ENCODE measurements at regions not wholly inside any gene's neighbourhood (a gene's known extent, or its start where the extent isn't known, plus 50 kb on each side); places are given as distances from the start of the nearest gene placed in this dataset.
"Not testable (repeated sequence)": the region's sequence is repeated elsewhere in the genome, so short reads cannot be mapped to it uniquely, and the experiment has no call there.

DNA sequence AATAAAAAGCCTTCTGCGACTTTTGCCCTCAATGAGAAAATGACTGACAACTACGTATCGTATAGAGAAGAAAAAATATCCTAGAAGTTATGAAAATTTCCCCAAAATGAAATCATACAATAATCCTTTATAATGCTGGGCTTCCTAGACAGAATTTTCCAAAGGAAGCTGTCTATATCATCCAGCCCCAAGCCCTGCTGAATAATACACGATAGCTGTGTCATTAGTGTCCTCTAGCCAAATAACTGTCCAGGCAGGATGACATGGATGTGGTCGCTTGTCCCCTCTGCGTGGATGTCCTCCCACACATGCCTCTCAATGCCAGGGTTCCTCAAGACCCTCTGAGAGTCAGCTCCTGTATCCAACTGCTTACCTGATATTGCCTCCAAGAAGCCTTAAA lies 61.7 kb upstream of the ECHDC3 start:
- Mint-ChIP-seq H3K4me3 (ENCODE audit: low read depth) (no peak overlapping the region), H3K9me3 (no peaks in the 10 kb centered on the region), H3K36me3 (ENCODE audit: low read depth) (no peaks in the 10 kb centered on the region), H3K27me3 (ENCODE audit: low read depth) (peaks cover 45% of the 10 kb centered on the region), H3K4me1 (ENCODE audit: low read depth) (peaks cover 19% of the 10 kb centered on the region), H3K27ac (no peak overlapping the region)
- intact Hi-C loops (cut with micrococcal nuclease), result loop anchor here (10.0 kb wide), 1 partner anchor 166 kb away; no protein-coding TSS in a partner anchor
- DNase-seq (ENCODE audit: low spot score), result no peak

DNA sequence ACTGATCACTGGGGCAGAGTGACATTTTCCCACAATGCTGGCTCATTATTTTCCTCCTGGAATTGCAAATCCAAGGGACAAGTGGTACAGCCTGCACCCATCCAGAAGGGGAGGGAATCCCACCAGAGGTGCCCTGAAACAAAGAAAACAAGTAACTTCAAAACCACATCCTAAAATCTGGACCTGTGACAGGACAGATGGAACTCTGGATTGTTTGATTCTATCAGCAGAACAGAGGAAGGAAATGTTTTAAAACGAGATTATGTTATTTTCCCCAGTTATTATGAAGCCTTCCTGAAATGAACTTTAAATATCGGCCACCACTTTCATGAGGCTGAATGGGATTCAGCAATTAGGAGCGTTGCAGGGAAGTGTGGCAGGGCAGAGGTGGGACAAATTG lies 62.2 kb upstream of the ECHDC3 start:
- no peaks in the 10 kb centered on the region for H3K36me3 Mint-ChIP-seq (ENCODE audit: low read depth)
- H3K27ac Mint-ChIP-seq, result no peak overlapping the region
- intact Hi-C loops (cut with micrococcal nuclease), result loop anchor here (10.0 kb wide), 1 partner anchor 165 kb away; no protein-coding TSS in a partner anchor
- H3K9me3 Mint-ChIP-seq, result no peaks in the 10 kb centered on the region
- H3K4me3 Mint-ChIP-seq (ENCODE audit: low read depth), result no peak overlapping the region
- DNase-seq (ENCODE audit: low spot score), result no peak
- H3K27me3 Mint-ChIP-seq (ENCODE audit: low read depth), result peaks cover 48% of the 10 kb centered on the region
- peaks cover 14% of the 10 kb centered on the region for H3K4me1 Mint-ChIP-seq (ENCODE audit: low read depth)

DNA sequence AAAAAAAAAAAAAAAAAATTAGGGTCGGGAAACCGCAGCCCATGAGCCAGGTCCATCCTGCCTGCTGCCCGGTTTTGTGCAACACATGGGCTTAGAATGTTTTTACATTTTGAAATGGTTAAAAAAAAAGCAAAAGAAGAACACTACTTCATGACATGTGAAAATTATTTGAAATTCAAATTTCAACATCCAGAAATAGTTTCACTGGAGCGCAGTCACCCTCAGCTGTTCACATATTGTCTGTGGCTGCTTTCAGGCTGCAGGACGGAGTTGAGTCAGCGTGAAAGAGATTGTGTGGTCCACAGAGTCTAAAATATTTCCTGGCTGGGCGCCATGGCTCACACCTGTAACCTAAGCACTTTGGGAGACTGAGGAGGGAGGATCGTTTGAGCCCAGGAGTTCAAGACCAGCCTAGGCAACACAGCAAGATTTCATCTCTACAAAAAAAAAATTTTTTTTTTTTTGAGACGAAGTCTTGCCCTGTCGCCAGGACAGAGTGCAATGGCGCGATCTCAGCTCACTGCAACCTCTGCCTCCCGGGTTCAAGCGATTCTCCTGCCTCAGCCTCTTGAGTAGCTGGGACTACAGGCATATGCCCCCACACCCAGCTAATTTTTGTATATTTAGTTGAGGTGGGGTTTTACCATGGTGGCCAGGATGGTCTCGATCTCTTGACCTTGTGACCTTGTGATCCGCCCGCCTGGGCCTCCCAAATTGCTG lies 63.9 kb upstream of the ECHDC3 start:
- no peak for DNase-seq (ENCODE audit: low spot score)
- peaks cover 48% of the 10 kb centered on the region for H3K27me3 Mint-ChIP-seq (ENCODE audit: low read depth)

DNA sequence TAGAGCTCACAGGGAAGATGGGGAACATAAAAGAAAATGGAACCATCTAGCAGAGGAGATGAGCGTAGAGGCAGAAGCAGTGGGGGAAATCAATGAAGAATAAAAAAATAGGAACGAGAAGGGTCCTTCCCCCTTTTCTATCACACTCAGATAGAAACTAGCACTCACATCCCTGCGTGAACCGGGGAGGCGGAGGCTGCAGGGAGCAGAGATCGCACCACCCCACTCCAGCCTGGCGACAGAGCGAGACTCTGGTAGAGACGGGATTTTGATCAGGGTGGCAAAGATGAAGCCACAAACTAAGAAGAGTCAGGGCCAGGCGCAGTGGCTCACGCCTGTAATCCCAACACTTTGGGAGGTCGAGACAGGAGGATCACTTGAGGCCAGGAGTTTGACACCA lies 64.7 kb upstream of the ECHDC3 start:
- H3K27me3 Mint-ChIP-seq (ENCODE audit: low read depth), result peaks cover 45% of the 10 kb centered on the region
- H3K36me3 Mint-ChIP-seq (ENCODE audit: low read depth), result no peaks in the 10 kb centered on the region
- no peak for DNase-seq (ENCODE audit: low spot score)
- no peaks in the 10 kb centered on the region for H3K4me1 Mint-ChIP-seq (ENCODE audit: low read depth)
- H3K4me3 Mint-ChIP-seq (ENCODE audit: low read depth), result no peak overlapping the region
- no peak overlapping the region for H3K27ac Mint-ChIP-seq
- intact Hi-C loops (cut with micrococcal nuclease), result no loop called here
- no peaks in the 10 kb centered on the region for H3K9me3 Mint-ChIP-seq

More for the DNA sequence above, 63.9 kb upstream of the ECHDC3 start:
- intact Hi-C loops (cut with micrococcal nuclease), result no loop called here
- Mint-ChIP-seq H3K4me1 (ENCODE audit: low read depth) (no peaks in the 10 kb centered on the region), H3K27ac (no peak overlapping the region), H3K4me3 (ENCODE audit: low read depth) (no peak overlapping the region), H3K36me3 (ENCODE audit: low read depth) (no peaks in the 10 kb centered on the region), H3K9me3 (no peaks in the 10 kb centered on the region)

DNA sequence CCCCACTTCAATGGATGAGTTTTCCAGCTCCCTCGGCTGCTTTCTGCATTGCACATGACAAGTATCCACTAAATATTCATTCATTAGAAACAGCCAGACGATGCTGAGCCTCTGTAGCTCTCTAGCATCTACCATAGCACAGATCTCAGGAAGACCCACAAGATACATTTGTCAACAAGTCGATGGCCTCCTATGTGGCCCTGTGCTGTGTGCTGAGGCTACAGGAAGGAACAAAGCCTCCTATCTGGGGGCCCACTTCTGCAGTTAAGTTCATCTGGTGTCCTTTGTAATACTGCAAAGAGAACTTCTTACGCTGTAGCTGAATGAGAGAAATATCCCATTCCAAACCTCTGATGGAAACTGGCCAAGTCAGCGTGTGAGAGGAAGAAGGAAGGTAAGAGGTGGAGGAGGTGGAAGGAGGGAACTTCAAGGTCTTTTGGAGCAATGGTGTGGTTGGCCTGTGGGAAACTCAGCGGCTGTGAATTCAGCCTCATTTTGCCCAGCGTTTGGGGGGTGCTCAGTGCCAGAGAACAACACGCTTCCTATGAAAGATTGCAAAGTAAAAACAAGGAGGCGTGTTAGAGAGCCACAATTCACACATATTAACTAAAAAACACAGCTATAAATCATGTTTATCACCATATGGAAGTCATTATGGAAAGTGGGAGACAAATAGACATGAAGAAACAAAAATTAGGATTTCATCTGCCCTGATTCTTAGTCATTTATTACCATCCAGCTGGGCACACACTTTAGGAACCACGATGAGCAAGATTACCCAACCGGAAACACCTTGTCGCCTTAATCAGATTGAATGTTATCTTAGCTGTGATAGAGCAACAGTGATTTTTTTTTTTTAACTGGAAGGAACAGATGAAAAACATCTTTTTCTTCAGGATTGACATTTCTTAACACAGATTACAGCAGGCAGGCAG lies 62.2 kb upstream of the USP6NL start:
- no peak overlapping the region for H3K27ac Mint-ChIP-seq
- no peak for DNase-seq (ENCODE audit: low spot score)
- intact Hi-C loops (cut with micrococcal nuclease), result no loop called here

DNA sequence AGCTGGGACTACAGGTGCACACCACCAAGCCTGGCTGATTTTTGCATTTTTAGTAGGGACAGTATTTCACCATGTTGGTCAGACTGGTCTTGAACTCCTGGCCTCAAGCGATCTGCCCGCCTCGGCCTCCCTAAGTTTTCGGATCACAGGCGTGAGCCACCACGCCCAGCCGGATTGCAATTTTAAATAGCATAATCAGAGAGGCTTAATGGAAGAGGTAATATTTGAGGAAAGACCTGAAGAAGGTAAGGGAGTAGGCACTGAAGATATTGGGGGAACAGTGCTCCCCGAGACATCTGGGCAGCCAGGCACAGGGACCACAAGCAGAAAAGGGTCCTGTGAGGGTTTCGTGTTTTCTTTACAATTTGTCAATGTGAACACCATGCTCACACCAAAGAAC lies 61.4 kb upstream of the USP6NL start:
- no peak for DNase-seq (ENCODE audit: low spot score)
- intact Hi-C loops (cut with micrococcal nuclease), result no loop called here
- H3K27me3 Mint-ChIP-seq (ENCODE audit: low read depth), result peaks cover 37% of the 10 kb centered on the region
- H3K4me1 Mint-ChIP-seq (ENCODE audit: low read depth), result peaks cover 2% of the 10 kb centered on the region
- H3K36me3 Mint-ChIP-seq (ENCODE audit: low read depth), result no peaks in the 10 kb centered on the region
- H3K9me3 Mint-ChIP-seq, result no peaks in the 10 kb centered on the region
- H3K27ac Mint-ChIP-seq, result no peak overlapping the region
- H3K4me3 Mint-ChIP-seq (ENCODE audit: low read depth), result no peak overlapping the region

More for the DNA sequence above, 62.2 kb upstream of the USP6NL start:
- peaks cover 37% of the 10 kb centered on the region for H3K27me3 Mint-ChIP-seq (ENCODE audit: low read depth)
- no peaks in the 10 kb centered on the region for H3K9me3 Mint-ChIP-seq
- peaks cover 2% of the 10 kb centered on the region for H3K4me1 Mint-ChIP-seq (ENCODE audit: low read depth)
- no peak overlapping the region for H3K4me3 Mint-ChIP-seq (ENCODE audit: low read depth)
- no peaks in the 10 kb centered on the region for H3K36me3 Mint-ChIP-seq (ENCODE audit: low read depth)

DNA sequence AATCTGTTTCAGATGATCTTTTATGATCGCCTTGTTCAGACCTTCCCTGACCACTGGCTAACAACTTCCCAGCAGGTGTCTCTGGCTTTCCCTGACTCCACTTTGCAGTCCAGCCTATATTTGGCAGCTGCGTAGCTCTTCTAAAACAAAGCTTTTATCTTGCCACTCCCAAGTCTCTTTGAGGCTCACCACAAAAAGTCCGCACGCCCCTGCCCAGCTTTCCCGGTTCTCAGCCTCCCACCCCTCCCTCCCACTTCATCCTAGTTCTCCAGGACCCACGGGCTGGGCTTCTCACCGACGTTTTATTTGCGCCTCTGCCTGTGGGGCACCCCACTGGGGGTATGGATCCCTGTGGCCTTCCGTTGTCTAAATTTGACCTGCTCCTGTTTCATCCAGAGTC lies 58.9 kb upstream of the USP6NL start:
- no peak overlapping the region for H3K4me3 Mint-ChIP-seq (ENCODE audit: low read depth)
- H3K27me3 Mint-ChIP-seq (ENCODE audit: low read depth), result peaks cover 29% of the 10 kb centered on the region
- peaks cover 2% of the 10 kb centered on the region for H3K4me1 Mint-ChIP-seq (ENCODE audit: low read depth)
- no peak overlapping the region for H3K27ac Mint-ChIP-seq
- H3K9me3 Mint-ChIP-seq, result peaks cover 3% of the 10 kb centered on the region
- H3K36me3 Mint-ChIP-seq (ENCODE audit: low read depth), result no peaks in the 10 kb centered on the region
- DNase-seq (ENCODE audit: low spot score), result no peak
- intact Hi-C loops (cut with micrococcal nuclease), result no loop called here

DNA sequence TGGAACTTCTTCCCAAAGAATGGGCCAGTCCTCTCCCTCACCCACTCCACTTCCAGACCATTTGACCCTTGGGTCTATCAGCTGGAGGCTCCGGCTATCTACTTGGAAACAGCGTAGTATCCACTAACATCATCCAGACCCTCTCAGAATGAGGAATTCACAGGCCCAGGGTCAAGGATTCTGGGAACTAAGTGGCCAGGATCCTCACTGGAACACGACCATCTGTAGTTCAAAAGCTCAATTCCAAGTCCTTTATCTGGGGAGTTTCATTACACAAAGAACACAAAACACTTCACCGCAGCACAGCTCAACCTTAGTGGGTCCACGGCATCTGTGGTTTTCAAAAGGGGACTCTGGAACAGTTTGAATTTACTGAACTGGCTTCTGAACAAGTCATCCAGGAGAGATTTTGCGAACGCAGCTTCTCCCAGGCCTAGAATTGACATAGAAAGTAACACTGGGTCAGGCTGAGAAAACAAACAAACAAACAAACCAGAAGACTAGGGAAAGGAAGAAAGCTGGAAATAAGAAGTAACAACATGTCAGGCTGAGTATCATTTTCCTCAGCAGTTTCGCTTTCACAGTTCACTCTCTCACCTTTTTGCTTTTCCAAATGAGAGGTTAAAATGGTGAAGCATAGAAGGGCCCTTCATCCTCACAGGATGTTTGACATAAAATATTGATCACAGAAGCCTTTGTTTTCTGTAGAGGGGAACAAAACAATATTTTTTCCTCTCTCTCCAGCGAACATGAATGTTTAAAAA lies 57.6 kb upstream of the USP6NL start:
- Mint-ChIP-seq H3K36me3 (ENCODE audit: low read depth) (no peaks in the 10 kb centered on the region), H3K27ac (no peak overlapping the region), H3K9me3 (peaks cover 3% of the 10 kb centered on the region), H3K27me3 (ENCODE audit: low read depth) (peaks cover 31% of the 10 kb centered on the region), H3K4me1 (ENCODE audit: low read depth) (peaks cover 2% of the 10 kb centered on the region), H3K4me3 (ENCODE audit: low read depth) (no peak overlapping the region)
- no peak for DNase-seq (ENCODE audit: low spot score)
- intact Hi-C loops (cut with micrococcal nuclease), result no loop called here

DNA sequence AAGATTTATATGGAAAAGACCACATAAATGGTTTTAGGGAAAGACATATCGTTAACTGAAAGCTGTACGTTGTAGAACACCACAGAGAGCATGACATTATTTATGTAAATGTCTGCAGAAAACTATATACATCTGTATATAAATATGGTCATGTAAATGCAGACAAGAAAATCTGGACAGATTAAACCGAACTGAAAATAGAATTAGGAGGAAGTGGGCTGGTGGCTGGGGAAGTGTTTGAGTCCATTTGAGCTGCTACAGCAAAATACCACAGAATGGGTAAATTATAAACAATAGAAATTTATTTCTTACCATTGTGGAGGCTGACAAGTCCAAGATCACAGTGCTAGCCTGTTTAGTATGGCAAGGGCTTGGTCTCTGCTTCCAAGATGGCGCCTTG lies 56.3 kb upstream of the USP6NL start:
- Mint-ChIP-seq H3K27me3 (ENCODE audit: low read depth) (peaks cover 24% of the 10 kb centered on the region), H3K4me1 (ENCODE audit: low read depth) (peaks cover 2% of the 10 kb centered on the region), H3K4me3 (ENCODE audit: low read depth) (no peak overlapping the region), H3K36me3 (ENCODE audit: low read depth) (no peaks in the 10 kb centered on the region), H3K9me3 (peaks cover 3% of the 10 kb centered on the region), H3K27ac (no peak overlapping the region)
- DNase-seq (ENCODE audit: low spot score), result no peak
- intact Hi-C loops (cut with micrococcal nuclease), result no loop called here

DNA sequence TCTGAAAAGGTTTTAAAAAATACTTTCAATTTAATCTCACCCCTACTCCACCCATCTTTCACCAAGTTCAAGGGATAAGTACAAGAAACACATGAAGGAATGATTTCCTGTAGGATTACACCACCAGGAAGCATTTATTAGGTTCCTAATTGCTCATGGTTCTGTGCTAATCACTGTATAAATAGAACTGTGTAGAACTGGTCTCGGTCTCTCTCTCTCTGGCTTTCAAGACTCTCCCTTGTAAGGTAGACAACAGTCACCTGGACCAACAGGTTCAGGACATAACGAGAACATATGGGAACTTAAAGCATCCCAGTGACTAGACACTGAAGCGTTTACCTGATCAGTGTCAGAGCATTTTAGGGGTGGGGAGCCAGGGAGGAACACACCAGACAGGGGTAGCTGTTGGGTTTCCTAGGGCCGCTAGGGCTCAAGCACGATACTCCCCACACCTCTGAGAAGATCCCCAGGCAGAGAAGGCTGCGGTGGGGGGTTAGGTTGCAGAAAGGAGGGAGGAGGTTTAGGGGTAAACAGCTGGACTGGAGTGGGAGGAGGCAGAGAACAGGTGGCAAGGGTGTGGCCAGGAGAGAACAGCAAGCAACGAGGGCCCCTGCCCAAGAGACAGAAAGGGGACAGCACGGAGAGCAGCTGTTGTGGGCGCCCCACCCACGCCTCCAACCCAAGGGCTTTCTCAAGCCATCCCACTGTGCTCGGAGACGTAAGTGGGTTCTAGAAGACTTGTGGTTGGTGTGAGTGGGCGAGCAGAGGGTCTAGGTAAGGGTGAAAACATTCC lies 52.5 kb upstream of the USP6NL start:
- H3K9me3 Mint-ChIP-seq, result peaks cover 3% of the 10 kb centered on the region
- H3K27me3 Mint-ChIP-seq (ENCODE audit: low read depth), result peaks cover 14% of the 10 kb centered on the region
- peaks cover under 1% of the 10 kb centered on the region for H3K4me1 Mint-ChIP-seq (ENCODE audit: low read depth)
- intact Hi-C loops (cut with micrococcal nuclease), result no loop called here
- H3K4me3 Mint-ChIP-seq (ENCODE audit: low read depth), result no peak overlapping the region
- DNase-seq (ENCODE audit: low spot score), result no peak
- H3K36me3 Mint-ChIP-seq (ENCODE audit: low read depth), result no peaks in the 10 kb centered on the region
- no peak overlapping the region for H3K27ac Mint-ChIP-seq

DNA sequence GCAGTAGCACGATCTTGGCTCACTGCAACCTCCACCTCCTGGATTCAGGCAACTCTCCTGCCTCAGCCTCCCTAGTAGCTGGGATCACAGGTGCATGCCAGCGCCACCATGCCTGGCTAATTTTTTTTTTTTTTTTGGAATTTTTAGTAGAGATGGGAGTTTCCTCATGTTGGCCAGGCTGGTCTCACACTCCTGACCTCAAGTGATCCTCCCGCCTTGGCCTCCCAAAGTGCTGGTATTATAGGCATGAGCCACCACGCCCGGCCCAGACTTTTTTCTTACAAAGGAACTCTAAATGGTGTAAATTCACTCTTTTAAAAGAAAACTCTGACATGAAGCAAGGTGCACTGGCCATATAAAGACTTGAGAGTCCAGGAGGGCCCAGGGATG lies 51.7 kb upstream of the USP6NL start:
- H3K27me3 Mint-ChIP-seq (ENCODE audit: low read depth), result peaks cover 14% of the 10 kb centered on the region
- H3K9me3 Mint-ChIP-seq; H3K27ac Mint-ChIP-seq; H3K4me3 Mint-ChIP-seq (ENCODE audit: low read depth); H3K36me3 Mint-ChIP-seq (ENCODE audit: low read depth); H3K4me1 Mint-ChIP-seq (ENCODE audit: low read depth); DNase-seq (ENCODE audit: low spot score); intact Hi-C loops (cut with micrococcal nuclease): not testable (repeated sequence)

DNA sequence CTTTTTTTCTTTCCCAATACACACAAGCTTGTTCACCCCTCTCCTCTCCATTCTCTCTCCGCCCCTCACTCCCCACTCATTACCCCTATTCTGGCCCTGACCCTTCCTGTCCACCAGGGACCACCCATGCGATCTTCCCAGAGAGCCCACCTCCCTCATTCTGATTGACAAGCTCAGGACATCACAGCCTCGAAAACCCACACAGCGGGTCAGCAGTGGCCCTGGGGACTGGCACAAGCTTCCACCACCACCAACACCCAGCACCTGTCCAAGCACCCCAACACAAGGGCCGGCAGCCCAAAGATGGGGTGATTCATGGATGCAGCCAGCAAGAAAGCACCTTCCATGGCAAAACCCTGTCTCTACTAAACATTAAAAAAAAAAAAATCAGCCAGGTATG lies 50.0 kb upstream of the USP6NL start:
- intact Hi-C loops (cut with micrococcal nuclease), result no loop called here
- H3K9me3 Mint-ChIP-seq, result peaks cover 3% of the 10 kb centered on the region
- H3K36me3 Mint-ChIP-seq (ENCODE audit: low read depth), result no peaks in the 10 kb centered on the region
- H3K4me3 Mint-ChIP-seq (ENCODE audit: low read depth), result no peak overlapping the region
- peaks cover 14% of the 10 kb centered on the region for H3K27me3 Mint-ChIP-seq (ENCODE audit: low read depth)
- DNase-seq (ENCODE audit: low spot score), result no peak
- no peaks in the 10 kb centered on the region for H3K4me1 Mint-ChIP-seq (ENCODE audit: low read depth)
- H3K27ac Mint-ChIP-seq, result no peak overlapping the region

Measured in activated T-helper 2 cell treated with anti-CD3 and anti-CD28 coated beads, Interferon-gamma antibody, Interleukin-2, Interleukin-4, amounts not matched to agents 10 μg/mL and 5 μg/mL and 100 μg/mL, durations not matched to agents 14 hours and 24 hours and 36 hours (primary cell).